K562 (cell line): ENCODE measurements at regions not wholly inside any gene's neighbourhood (a gene's known extent, or its start where the extent isn't known, plus 50 kb on each side); places are given as distances from the start of the nearest gene placed in this dataset.

Source experiments
- ATAC-seq: fragments of 200-7000 bp; cut with Tn5 transposase; 3 replicates; pipeline ENCODE4 v1.9.1; 2020; ENCODE audit warnings: moderate library complexity
- BruUV-seq: library from RNA; stranded (reverse); fragments of 400-500 nt; replicated peaks from 2 replicates; lab custom pipeline; 2021; lab: Mats Ljungman, UMichigan
- CTCF ChIA-PET: fragments of 300-600 bp; formaldehyde crosslinking; extraction: SDS; loops from one replicate; lab custom pipeline; 2021; ENCODE audit warnings: low intra/inter-chr PET ratio; lab: Yijun Ruan, JAX
- POLR2A ChIA-PET: fragments of 300-600, 350-650 bp; sonication (Branson Sonifier 250); formaldehyde crosslinking; extraction: SDS; loops from one replicate; lab custom pipeline; 2021; ENCODE audit warnings: antibody characterized with exemption, inconsistent platforms; lab: Yijun Ruan, JAX
- DNase-seq, 4 experiments: peaks; one replicate each; pipeline versions ENCODE4 v3.0.0 to v3.0.0-alpha.2; 2011 to 2018; ENCODE audit warnings: low spot score in 3 of 4, mixed read lengths in 3 of 4; ENCODE audit errors: extremely low read depth in 1 of 4
- FAIRE-seq: peaks from 2 replicates; lab custom pipeline; 2011; peaks lifted over from hg19 to GRCh38; lab: Jason Lieb, UNC
- H2AFZ ChIP-seq: 2 replicates; pipeline ENCODE4 v1.6.0; 2011; ENCODE audit warnings: low read depth, low read length, control low read depth, inconsistent platforms
- H3K27ac ChIP-seq: fragments of 200-600 bp; 3 replicates; pipeline ENCODE4 v1.8.0; 2011; ENCODE audit warnings: low read depth, mild to moderate bottlenecking, control low read depth, inconsistent platforms, low read length, moderate library complexity, mixed read lengths; ENCODE audit errors: extremely low read depth
- H3K27me3 ChIP-seq, 2 experiments: fragments of 300-600 bp in 1 of 2; 2 replicates in 1 of 2; 3 replicates in 1 of 2; pipeline versions ENCODE4 v1.6.0 to v1.8.0; 2011; ENCODE audit warnings: inconsistent platforms in 2 of 2, low read length in 2 of 2, mild to moderate bottlenecking in 1 of 2, mixed read lengths in 1 of 2, moderate library complexity in 1 of 2; ENCODE audit not compliant: control insufficient read depth in 2 of 2, insufficient read depth in 2 of 2
- H3K36me3 ChIP-seq: fragments of 300-600 bp; 3 replicates; pipeline ENCODE4 v1.8.0; 2011; ENCODE audit warnings: mild to moderate bottlenecking, low read length, inconsistent platforms; ENCODE audit not compliant: control insufficient read depth, insufficient read depth
- H3K4me1 ChIP-seq, 2 experiments: fragments of 200-600 bp in 1 of 2; replicated peaks in 1 of 2; 2 replicates in 1 of 2; 3 replicates in 1 of 2; pipeline versions ENCODE4 v1.5.1 to v1.8.0; 2011; ENCODE audit warnings: inconsistent platforms in 2 of 2, low read length in 2 of 2, mild to moderate bottlenecking in 1 of 2, mixed read lengths in 1 of 2, moderate library complexity in 1 of 2; ENCODE audit not compliant: control insufficient read depth in 2 of 2, insufficient read depth in 2 of 2
- H3K4me2 ChIP-seq: 2 replicates; pipeline ENCODE4 v1.6.1; 2011; ENCODE audit warnings: low read length, control low read depth, inconsistent platforms, mixed read lengths; ENCODE audit not compliant: insufficient read depth
- H3K4me3 ChIP-seq: fragments of 200-600 bp; sonication (generic), shearing (Covaris generic); 2 replicates; pipeline ENCODE4 v1.5.1; 2016; ENCODE audit warnings: control low read depth, inconsistent platforms
- H3K79me2 ChIP-seq: fragments of 200-600 bp; 3 replicates; pipeline ENCODE4 v1.8.0; 2011; ENCODE audit warnings: low read length, inconsistent platforms; ENCODE audit not compliant: control insufficient read depth, insufficient read depth
- H3K9ac ChIP-seq, 2 experiments: 2 replicates each; pipeline versions ENCODE4 v1.6.0 to v1.6.1; 2011; ENCODE audit warnings: low read depth in 2 of 2, low read length in 2 of 2, control low read depth in 1 of 2, inconsistent platforms in 1 of 2, mild to moderate bottlenecking in 1 of 2, mixed read lengths in 1 of 2; ENCODE audit not compliant: insufficient read depth in 1 of 2
- H3K9me1 ChIP-seq: one replicate; pipeline ENCODE4 v1.6.0; 2011; ENCODE audit warnings: inconsistent platforms, mild to moderate bottlenecking, low read length, moderate library complexity; ENCODE audit not compliant: control insufficient read depth, insufficient read depth
- H3K9me3 ChIP-seq: replicated peaks from 2 replicates; pipeline ENCODE4 v1.5.1; 2011; ENCODE audit warnings: low read depth, low read length, inconsistent platforms; ENCODE audit not compliant: control insufficient read depth, insufficient read depth
- H4K20me1 ChIP-seq: replicated peaks from 2 replicates; pipeline ENCODE4 v1.6.1; 2011; ENCODE audit warnings: low read length, inconsistent platforms, mixed read lengths; ENCODE audit not compliant: control insufficient read depth, insufficient read depth
- BRD4 ChIP-seq: fragments of 200-600 bp; sonication (generic); IDR thresholded peaks from 2 replicates; pipeline ENCODE4 v1.6.1; 2017; ENCODE audit warnings: inconsistent platforms
- HNRNPK ChIP-seq: fragments of 200-400 bp; formaldehyde crosslinking; IDR thresholded peaks from one replicate; pipeline ENCODE4 v1.6.1; 2018; ENCODE audit warnings: mild to moderate bottlenecking, low read depth, low read length; ENCODE audit not compliant: poor library complexity, severe bottlenecking
- KAT7 ChIP-seq: sonication (generic); formaldehyde crosslinking; IDR thresholded peaks from 2 replicates; pipeline ENCODE4 v1.8.0; 2022; ENCODE audit warnings: missing genetic modification reagents, mild to moderate bottlenecking, borderline replicate concordance
- MTA2 ChIP-seq: fragments of 450-650 bp; IDR thresholded peaks from 2 replicates; pipeline ENCODE4 v1.6.1; 2016; ENCODE audit warnings: low read depth
- NR1H2 ChIP-seq: sonication (generic); formaldehyde crosslinking; IDR thresholded peaks from 2 replicates; pipeline ENCODE4 v1.4.0; 2020; ENCODE audit warnings: mild to moderate bottlenecking, missing genetic modification reagents
- PPARD ChIP-seq: fragments of 250-450 bp; sonication (Bioruptor Pico); IDR thresholded peaks from 2 replicates; pipeline ENCODE4 v1.8.0; 2022; ENCODE audit warnings: inconsistent platforms, mild to moderate bottlenecking, moderate library complexity
- TEAD1 ChIP-seq, 2 experiments: fragments of 450-650 bp in 1 of 2; sonication (generic) in 1 of 2; formaldehyde crosslinking; IDR thresholded peaks; 2 replicates each; pipeline versions ENCODE4 v1.4.0 to v1.8.0; 2020 to 2022; ENCODE audit warnings: mild to moderate bottlenecking in 2 of 2, missing genetic modification reagents in 1 of 2
- XRCC4 ChIP-seq: IDR thresholded peaks from one replicate; pipeline ENCODE4 v1.6.1; 2011; ENCODE audit not compliant: insufficient read depth, insufficient read length; ENCODE audit errors: extremely low read depth
- ZNF354B ChIP-seq: fragments of 250-450 bp; sonication (Bioruptor Pico); IDR thresholded peaks from 2 replicates; pipeline ENCODE4 v1.4.0; 2020
- ZNF589 ChIP-seq: fragments of 200-800 bp; sonication (Bioruptor generic); IDR thresholded peaks from 2 replicates; pipeline ENCODE4 v1.6.1; 2016; ENCODE audit warnings: low read depth, missing genetic modification characterization, missing compliant biosample characterization
- ZSCAN32 ChIP-seq: fragments of 450-650 bp; formaldehyde crosslinking; IDR thresholded peaks from 2 replicates; pipeline ENCODE4 v1.4.0; 2020; ENCODE audit warnings: mild to moderate bottlenecking, moderate library complexity
- WGBS: fragments of 100-300 bp; shearing (Covaris generic); methylation state at CpG from one replicate; pipeline ENCODE4 v1.1.6; 2016; ENCODE audit warnings: low coverage, mixed read lengths; ENCODE audit not compliant: insufficient coverage; ENCODE audit errors: missing lambda C conversion rate; 5-methylcytosine and 5-hydroxymethylcytosine counted together
- in situ Hi-C: fragments of 300-500 bp; cut with MboI; formaldehyde crosslinking; loops from 4 replicates; pipeline ENCODE4 v1.15.0; 2018; ENCODE audit warnings: inconsistent platforms, mixed read lengths
- intact Hi-C: fragments of 100-400 bp; cut with micrococcal nuclease; formaldehyde crosslinking; loops from 2 replicates; pipeline ENCODE4 v1.14.2; 2022
- TF ChIP-seq, protein P1 (sequence below): fragments of 250-450 bp; sonication (Bioruptor Pico); IDR thresholded peaks from 2 replicates; pipeline ENCODE4 v1.8.0; 2021; ENCODE audit warnings: moderate library complexity, mild to moderate bottlenecking, inconsistent platforms
- TF ChIP-seq, protein P2 (sequence below): IDR thresholded peaks from 3 replicates; pipeline ENCODE4 v1.6.1; 2011; ENCODE audit warnings: borderline replicate concordance, mild to moderate bottlenecking, moderate library complexity; ENCODE audit not compliant: insufficient read length; ENCODE audit errors: extremely low read depth
- TF ChIP-seq, protein P3 (sequence below): IDR thresholded peaks from 2 replicates; pipeline ENCODE4 v1.6.1; 2014; ENCODE audit warnings: antibody characterized with exemption
- TF ChIP-seq, protein P4 (sequence below): fragments of 250-450 bp; sonication (Bioruptor Pico); IDR thresholded peaks from 2 replicates; pipeline ENCODE4 v1.5.0; 2022; ENCODE audit warnings: mild to moderate bottlenecking

DNA sequence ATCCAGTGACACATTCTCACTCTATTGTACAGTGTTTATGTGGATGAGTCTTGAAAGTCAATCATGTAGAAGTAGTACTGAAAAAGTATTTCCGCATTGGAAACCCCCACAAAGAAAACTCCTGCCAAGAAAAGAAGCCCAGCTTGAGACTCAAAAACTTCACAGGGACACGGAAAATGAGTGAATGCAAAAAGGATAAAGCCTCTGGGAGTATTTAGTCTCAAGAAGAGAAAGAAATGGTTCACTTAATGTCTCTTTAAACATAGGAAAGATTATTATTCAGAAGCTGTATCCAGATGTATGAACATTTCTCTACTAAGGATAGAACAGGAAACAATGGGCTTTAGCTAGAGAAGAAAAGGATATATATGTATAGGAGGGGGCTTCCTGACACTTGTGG, 304.5 kb downstream of the BARHL2 start:
- H3K9ac ChIP-seq, result no peak overlapping the region
- DNase-seq, result no peak
- H4K20me1 ChIP-seq, result no peaks in the 10 kb centered on the region
- POLR2A ChIA-PET, result no interaction called here
- CTCF ChIA-PET, result no interaction called here
- BruUV-seq, result no TSS peak
- WGBS, result 0% methylated on average over 2 of the region's 2 CpGs
- in situ Hi-C loops, result no loop called here
- no peak for ATAC-seq
- H2AFZ ChIP-seq, result no peak overlapping the region
- H3K4me1 ChIP-seq, result no peaks in the 10 kb centered on the region
- FAIRE-seq, result no peak
- no peaks in the 10 kb centered on the region for H3K9me3 ChIP-seq
- no peaks in the 10 kb centered on the region for H3K9me1 ChIP-seq
- no peak overlapping the region for H3K4me2 ChIP-seq
- no peaks in the 10 kb centered on the region for H3K36me3 ChIP-seq
- no peaks in the 10 kb centered on the region for H3K27me3 ChIP-seq
- H3K79me2 ChIP-seq, result no peaks in the 10 kb centered on the region
- no peak overlapping the region for H3K27ac ChIP-seq
- intact Hi-C loops, result no loop called here
- H3K4me3 ChIP-seq, result no peak overlapping the region
- no peak for TF ChIP-seq KAT7 (CRISPR knock-in tag)
- TF ChIP-seq TEAD1 (CRISPR knock-in tag; IDR thresholded peaks at IDR 0.05), result no peak
- no peak for TF ChIP-seq ZNF589 (CRISPR knock-in tag)
- TF ChIP-seq PPARD (CRISPR knock-in tag), result no peak
- no peak for TF ChIP-seq NR1H2 (CRISPR knock-in tag)
- TF ChIP-seq, protein P1, sequence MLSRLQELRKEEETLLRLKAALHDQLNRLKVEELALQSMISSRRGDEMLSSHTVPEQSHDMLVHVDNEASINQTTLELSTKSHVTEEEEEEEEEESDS, result no peak
- TF ChIP-seq XRCC4, result no peak
- TF ChIP-seq ZNF354B, result no peak
- TF ChIP-seq ZSCAN32 (CRISPR knock-in tag), result no peak
- no peak for TF ChIP-seq HNRNPK
- TF ChIP-seq, protein P2, sequence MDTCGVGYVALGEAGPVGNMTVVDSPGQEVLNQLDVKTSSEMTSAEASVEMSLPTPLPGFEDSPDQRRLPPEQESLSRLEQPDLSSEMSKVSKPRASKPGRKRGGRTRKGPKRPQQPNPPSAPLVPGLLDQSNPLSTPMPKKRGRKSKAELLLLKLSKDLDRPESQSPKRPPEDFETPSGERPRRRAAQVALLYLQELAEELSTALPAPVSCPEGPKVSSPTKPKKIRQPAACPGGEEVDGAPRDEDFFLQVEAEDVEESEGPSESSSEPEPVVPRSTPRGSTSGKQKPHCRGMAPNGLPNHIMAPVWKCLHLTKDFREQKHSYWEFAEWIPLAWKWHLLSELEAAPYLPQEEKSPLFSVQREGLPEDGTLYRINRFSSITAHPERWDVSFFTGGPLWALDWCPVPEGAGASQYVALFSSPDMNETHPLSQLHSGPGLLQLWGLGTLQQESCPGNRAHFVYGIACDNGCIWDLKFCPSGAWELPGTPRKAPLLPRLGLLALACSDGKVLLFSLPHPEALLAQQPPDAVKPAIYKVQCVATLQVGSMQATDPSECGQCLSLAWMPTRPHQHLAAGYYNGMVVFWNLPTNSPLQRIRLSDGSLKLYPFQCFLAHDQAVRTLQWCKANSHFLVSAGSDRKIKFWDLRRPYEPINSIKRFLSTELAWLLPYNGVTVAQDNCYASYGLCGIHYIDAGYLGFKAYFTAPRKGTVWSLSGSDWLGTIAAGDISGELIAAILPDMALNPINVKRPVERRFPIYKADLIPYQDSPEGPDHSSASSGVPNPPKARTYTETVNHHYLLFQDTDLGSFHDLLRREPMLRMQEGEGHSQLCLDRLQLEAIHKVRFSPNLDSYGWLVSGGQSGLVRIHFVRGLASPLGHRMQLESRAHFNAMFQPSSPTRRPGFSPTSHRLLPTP, result no peak
- TF ChIP-seq, protein P3, sequence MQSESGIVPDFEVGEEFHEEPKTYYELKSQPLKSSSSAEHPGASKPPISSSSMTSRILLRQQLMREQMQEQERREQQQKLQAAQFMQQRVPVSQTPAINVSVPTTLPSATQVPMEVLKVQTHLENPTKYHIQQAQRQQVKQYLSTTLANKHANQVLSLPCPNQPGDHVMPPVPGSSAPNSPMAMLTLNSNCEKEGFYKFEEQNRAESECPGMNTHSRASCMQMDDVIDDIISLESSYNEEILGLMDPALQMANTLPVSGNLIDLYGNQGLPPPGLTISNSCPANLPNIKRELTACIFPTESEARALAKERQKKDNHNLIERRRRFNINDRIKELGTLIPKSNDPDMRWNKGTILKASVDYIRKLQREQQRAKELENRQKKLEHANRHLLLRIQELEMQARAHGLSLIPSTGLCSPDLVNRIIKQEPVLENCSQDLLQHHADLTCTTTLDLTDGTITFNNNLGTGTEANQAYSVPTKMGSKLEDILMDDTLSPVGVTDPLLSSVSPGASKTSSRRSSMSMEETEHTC, result no peak
- no peak for TF ChIP-seq BRD4
- TF ChIP-seq MTA2, result no peak
- TF ChIP-seq, protein P4, sequence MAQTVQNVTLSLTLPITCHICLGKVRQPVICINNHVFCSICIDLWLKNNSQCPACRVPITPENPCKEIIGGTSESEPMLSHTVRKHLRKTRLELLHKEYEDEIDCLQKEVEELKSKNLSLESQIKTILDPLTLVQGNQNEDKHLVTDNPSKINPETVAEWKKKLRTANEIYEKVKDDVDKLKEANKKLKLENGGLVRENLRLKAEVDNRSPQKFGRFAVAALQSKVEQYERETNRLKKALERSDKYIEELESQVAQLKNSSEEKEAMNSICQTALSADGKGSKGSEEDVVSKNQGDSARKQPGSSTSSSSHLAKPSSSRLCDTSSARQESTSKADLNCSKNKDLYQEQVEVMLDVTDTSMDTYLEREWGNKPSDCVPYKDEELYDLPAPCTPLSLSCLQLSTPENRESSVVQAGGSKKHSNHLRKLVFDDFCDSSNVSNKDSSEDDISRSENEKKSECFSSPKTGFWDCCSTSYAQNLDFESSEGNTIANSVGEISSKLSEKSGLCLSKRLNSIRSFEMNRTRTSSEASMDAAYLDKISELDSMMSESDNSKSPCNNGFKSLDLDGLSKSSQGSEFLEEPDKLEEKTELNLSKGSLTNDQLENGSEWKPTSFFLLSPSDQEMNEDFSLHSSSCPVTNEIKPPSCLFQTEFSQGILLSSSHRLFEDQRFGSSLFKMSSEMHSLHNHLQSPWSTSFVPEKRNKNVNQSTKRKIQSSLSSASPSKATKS (CRISPR knock-in tag), result no peak
